Neural cell (in vitro differentiated cells): ENCODE measurements at regions not wholly inside any gene's neighbourhood (a gene's known extent, or its start where the extent isn't known, plus 50 kb on each side); places are given as distances from the start of the nearest gene placed in this dataset.

ENCODE experiments used
- H2AFZ ChIP-seq: fragments of 200-600, 300-800 bp; sonication (generic), shearing (Covaris generic); 2 replicates; pipeline ENCODE4 v1.6.0; 2014; ENCODE audit warnings: low read depth, mild to moderate bottlenecking, antibody characterized with exemption, low read length, moderate library complexity
- H3F3A ChIP-seq: fragments of 200-600 bp; shearing (Covaris generic); 2 replicates; pipeline ENCODE4 v1.6.1; 2016; ENCODE audit warnings: mild to moderate bottlenecking, moderate library complexity, mixed read lengths, antibody characterized with exemption, low read length; ENCODE audit not compliant: insufficient read depth, poor library complexity, severe bottlenecking
- H3K27ac ChIP-seq: fragments of 200-600, 300-800 bp; sonication (generic), shearing (Covaris generic); 2 replicates; pipeline ENCODE4 v1.5.1; 2014; ENCODE audit warnings: mild to moderate bottlenecking, low read length, moderate library complexity
- H3K27me3 ChIP-seq: fragments of 300-800, 200-600 bp; sonication (generic), shearing (Covaris generic); 2 replicates; pipeline ENCODE4 v1.6.0; 2014; ENCODE audit warnings: mild to moderate bottlenecking, low read depth, low read length, moderate library complexity; ENCODE audit not compliant: insufficient read depth
- H3K36me3 ChIP-seq: fragments of 300-800, 200-600 bp; sonication (generic), shearing (Covaris generic); 2 replicates; pipeline ENCODE4 v1.5.1; 2014; ENCODE audit warnings: mild to moderate bottlenecking, antibody characterized with exemption, low read length, moderate library complexity; ENCODE audit not compliant: insufficient read depth
- H3K4me2 ChIP-seq: fragments of 300-800, 200-600 bp; sonication (generic), shearing (Covaris generic); 2 replicates; pipeline ENCODE4 v1.6.0; 2014; ENCODE audit warnings: mild to moderate bottlenecking, low read length
- H3K4me3 ChIP-seq: fragments of 300-800, 200-600 bp; sonication (generic), shearing (Covaris generic); 2 replicates; pipeline ENCODE4 v1.5.1; 2014; ENCODE audit warnings: mild to moderate bottlenecking, low read length, moderate library complexity
- H3K79me2 ChIP-seq: fragments of 200-600 bp; shearing (Covaris generic); replicated peaks from 2 replicates; pipeline ENCODE4 v1.6.0; 2014; ENCODE audit warnings: mild to moderate bottlenecking, low read length, moderate library complexity; ENCODE audit not compliant: insufficient read depth
- H3K9ac ChIP-seq: fragments of 300-800, 200-600 bp; sonication (generic), shearing (Covaris generic); 2 replicates; pipeline ENCODE4 v1.6.1; 2016; ENCODE audit warnings: mild to moderate bottlenecking, low read length, mixed read lengths
- H3K9me2 ChIP-seq: fragments of 200-600 bp; shearing (Covaris generic); 2 replicates; pipeline ENCODE4 v1.6.1; 2016; ENCODE audit warnings: mild to moderate bottlenecking, low read length, mixed read lengths; ENCODE audit not compliant: insufficient read depth
- H3K9me3 ChIP-seq: fragments of 200-600, 300-800 bp; sonication (generic), shearing (Covaris generic); 2 replicates; pipeline ENCODE4 v1.6.1; 2016; ENCODE audit warnings: mild to moderate bottlenecking, mixed run types, low read length, moderate library complexity, mixed read lengths
- H4K20me1 ChIP-seq: fragments of 200-600 bp; shearing (Covaris generic); 2 replicates; pipeline ENCODE4 v1.6.1; 2016; ENCODE audit warnings: mild to moderate bottlenecking, mixed run types; ENCODE audit not compliant: insufficient read depth
- CTCF ChIP-seq: fragments of 450-650 bp; IDR thresholded peaks from 2 replicates; pipeline ENCODE4 v1.5.1; 2014; ENCODE audit warnings: antibody characterized with exemption, mild to moderate bottlenecking, moderate library complexity; ENCODE audit not compliant: poor library complexity, severe bottlenecking
- EP300 ChIP-seq: fragments of 450-650 bp; conservative IDR thresholded peaks from 2 replicates; pipeline ENCODE4 v1.6.1; 2014; ENCODE audit warnings: antibody characterized with exemption, mild to moderate bottlenecking, moderate library complexity; ENCODE audit not compliant: poor library complexity, severe bottlenecking
- EZH2 ChIP-seq: fragments of 200-600, 300-800 bp; shearing (Covaris generic), sonication (generic); IDR thresholded peaks from 2 replicates; pipeline ENCODE4 v1.6.1; 2014; ENCODE audit warnings: antibody characterized with exemption, low read length, borderline replicate concordance, mild to moderate bottlenecking; ENCODE audit not compliant: insufficient read depth, poor library complexity, severe bottlenecking
- MXI1 ChIP-seq: fragments of 450-650 bp; conservative IDR thresholded peaks from 2 replicates; pipeline ENCODE4 v1.6.1; 2014; ENCODE audit warnings: antibody characterized with exemption, mild to moderate bottlenecking; ENCODE audit not compliant: poor library complexity, severe bottlenecking
- RAD21 ChIP-seq: fragments of 450-650 bp; conservative IDR thresholded peaks from 2 replicates; pipeline ENCODE4 v1.6.1; 2014; ENCODE audit warnings: antibody characterized with exemption, mild to moderate bottlenecking, moderate library complexity
- REST ChIP-seq: IDR thresholded peaks from 2 replicates; pipeline ENCODE4 v1.6.1; 2012; ENCODE audit warnings: borderline replicate concordance
- SMC3 ChIP-seq: fragments of 450-650 bp; conservative IDR thresholded peaks from 2 replicates; pipeline ENCODE4 v1.6.1; 2014; ENCODE audit warnings: antibody characterized with exemption, mild to moderate bottlenecking, moderate library complexity; ENCODE audit not compliant: poor library complexity
- TAF1 ChIP-seq: IDR thresholded peaks from 2 replicates; pipeline ENCODE4 v1.6.1; 2012; ENCODE audit warnings: low read depth

DNA sequence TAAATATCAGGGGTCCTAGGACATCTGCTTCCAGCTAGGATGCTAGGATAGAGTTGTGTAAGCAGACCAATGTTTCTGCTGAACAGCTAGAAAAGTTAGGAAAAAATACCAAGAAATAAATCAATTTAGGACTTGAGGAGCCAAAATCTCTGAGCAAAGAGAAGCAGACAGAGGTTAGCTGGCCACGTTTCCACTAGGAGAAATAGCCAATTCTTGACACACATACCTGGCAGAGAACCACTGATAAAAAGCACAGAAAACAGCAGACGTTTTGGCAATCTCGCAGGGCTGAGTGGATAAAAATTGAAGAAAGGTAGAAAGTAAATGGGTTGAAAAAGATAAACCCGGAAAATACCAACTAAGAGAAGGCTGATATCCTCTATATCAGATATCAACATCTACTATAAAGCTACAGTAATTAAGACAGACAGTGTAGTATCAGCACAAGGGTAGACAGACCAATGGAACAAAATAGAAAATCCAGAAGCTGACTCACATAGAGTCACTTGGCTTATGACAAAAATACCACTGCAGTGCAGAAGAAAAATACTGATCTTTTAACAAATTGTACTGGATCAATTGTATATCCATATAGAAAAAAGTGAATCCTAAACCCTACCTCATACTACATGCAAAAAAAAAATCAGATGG lies 306.1 kb upstream of the KLHL29 start:
- H3K9me2 ChIP-seq = no peaks in the 10 kb centered on the region
- TF ChIP-seq EP300 = no peak
- no peak for TF ChIP-seq EZH2
- no peak for TF ChIP-seq MXI1
- no peak for TF ChIP-seq RAD21
- no peak for TF ChIP-seq SMC3
- no peak for TF ChIP-seq REST
- TF ChIP-seq TAF1 = no peak
- TF ChIP-seq CTCF = no peak
- H3K9ac ChIP-seq = no peak overlapping the region
- no peaks in the 10 kb centered on the region for H3F3A ChIP-seq
- H3K79me2 ChIP-seq = no peaks in the 10 kb centered on the region
- H3K4me3 ChIP-seq = no peak overlapping the region
- no peaks in the 10 kb centered on the region for H4K20me1 ChIP-seq
- no peaks in the 10 kb centered on the region for H3K9me3 ChIP-seq
- no peaks in the 10 kb centered on the region for H3K27me3 ChIP-seq
- H2AFZ ChIP-seq = no peak overlapping the region
- H3K4me2 ChIP-seq = no peak overlapping the region
- H3K36me3 ChIP-seq = no peaks in the 10 kb centered on the region
- H3K27ac ChIP-seq = no peak overlapping the region

DNA sequence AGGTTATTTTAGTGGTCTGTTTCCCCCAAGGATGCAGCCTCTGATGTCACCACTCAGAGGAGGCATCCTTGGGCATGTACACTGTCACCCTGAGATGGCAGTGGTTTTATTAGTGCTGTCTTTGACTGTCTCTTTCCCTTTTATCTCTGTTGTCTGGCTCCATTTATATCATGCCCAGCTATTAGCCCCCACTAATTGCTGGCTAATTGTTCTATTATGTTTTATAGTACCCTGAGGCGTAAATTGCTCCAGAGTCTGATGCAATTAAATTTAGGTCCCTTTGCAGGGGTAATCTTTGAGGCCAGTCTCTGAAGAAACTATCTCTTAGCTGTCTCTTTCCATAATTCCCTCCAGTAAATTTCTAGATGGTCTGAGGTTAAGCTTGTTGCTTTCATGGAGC lies 301.0 kb upstream of the KLHL29 start:
- Histone ChIP-seq H3K4me2 (no peak overlapping the region), H4K20me1 (no peaks in the 10 kb centered on the region), H3K27me3 (no peaks in the 10 kb centered on the region), H3K9me2 (no peaks in the 10 kb centered on the region), H3K79me2 (no peaks in the 10 kb centered on the region), H3K9me3 (no peaks in the 10 kb centered on the region), H3K27ac (no peak overlapping the region), H3K4me3 (no peak overlapping the region), H3F3A (no peaks in the 10 kb centered on the region), H3K9ac (no peak overlapping the region), H2AFZ (no peak overlapping the region), H3K36me3 (no peaks in the 10 kb centered on the region)
- TF ChIP-seq REST (no peak), EP300 (no peak)
